GM21786 (cell line): ENCODE measurements at regions not wholly inside any gene's neighbourhood (a gene's known extent, or its start where the extent isn't known, plus 50 kb on each side); places are given as distances from the start of the nearest gene placed in this dataset.

ENCODE experiments used
- ATAC-seq: cut with Tn5 transposase; IDR thresholded peaks from one replicate; pipeline ENCODE4 v1.9.1; 2021; ENCODE audit not compliant: unreplicated experiment

GRCh38 chr10:47101807-47102206, 190.6 kb downstream of the PTPN20 start:
- ATAC-seq, result no peak

GRCh38 chr10:47104151-47104605, 192.9 kb downstream of the PTPN20 start:
- ATAC-seq, result no peak

- ATAC-seq, result no peak
These were observed 193.7 kb downstream of the PTPN20 start for GRCh38 chr10:47104786-47105385.

GRCh38 chr10:47107007-47107747, 192.8 kb upstream of the GDF10 start:
- ATAC-seq, result no peak

- no peak for ATAC-seq
These were observed 190.1 kb upstream of the GDF10 start for GRCh38 chr10:47109906-47110305.

- no peak for ATAC-seq
These were observed 188.6 kb upstream of the GDF10 start for GRCh38 chr10:47111329-47111862.

- no peak for ATAC-seq
These were observed 187.4 kb upstream of the GDF10 start for GRCh38 chr10:47112612-47113011.

- ATAC-seq, result no peak
These were observed 186.0 kb upstream of the GDF10 start for GRCh38 chr10:47113907-47114500.

- ATAC-seq, result no peak
These were observed 185.3 kb upstream of the GDF10 start for GRCh38 chr10:47114680-47115186.

GRCh38 chr10:47115322-47115721, 184.7 kb upstream of the GDF10 start:
- ATAC-seq, result no peak

GRCh38 chr10:47116445-47116844, 183.6 kb upstream of the GDF10 start:
- no peak for ATAC-seq

GRCh38 chr10:47118326-47118725, 181.7 kb upstream of the GDF10 start:
- no peak for ATAC-seq

GRCh38 chr10:47121336-47121735, 178.7 kb upstream of the GDF10 start:
- ATAC-seq, result no peak

GRCh38 chr10:47123716-47124288, 176.2 kb upstream of the GDF10 start:
- no peak for ATAC-seq

- ATAC-seq, result no peak
These were observed 172.7 kb upstream of the GDF10 start for GRCh38 chr10:47127188-47127785.

GRCh38 chr10:47130491-47130890, 169.5 kb upstream of the GDF10 start:
- ATAC-seq, result no peak

GRCh38 chr10:47133871-47134570, 166.0 kb upstream of the GDF10 start:
- no peak for ATAC-seq

GRCh38 chr10:47136866-47137265, 163.1 kb upstream of the GDF10 start:
- no peak for ATAC-seq

- no peak for ATAC-seq
These were observed 162.6 kb upstream of the GDF10 start for GRCh38 chr10:47137311-47137851.

GRCh38 chr10:47139121-47139520, 160.9 kb upstream of the GDF10 start:
- no peak for ATAC-seq
